HG02885 (cell line): ENCODE measurements at regions not wholly inside any gene's neighbourhood (a gene's known extent, or its start where the extent isn't known, plus 50 kb on each side); places are given as distances from the start of the nearest gene placed in this dataset.
"Not testable (repeated sequence)": the region's sequence is repeated elsewhere in the genome, so short reads cannot be mapped to it uniquely, and the experiment has no call there.

ENCODE experiments used
- ATAC-seq: cut with Tn5 transposase; IDR thresholded peaks from one replicate; pipeline ENCODE4 v1.9.1; 2021; ENCODE audit warnings: mild to moderate bottlenecking; ENCODE audit not compliant: unreplicated experiment, poor library complexity

- ATAC-seq = no peak
These were observed 226.2 kb downstream of the ERMARD start for GRCh38 chr6:169977434-169978265.

DNA sequence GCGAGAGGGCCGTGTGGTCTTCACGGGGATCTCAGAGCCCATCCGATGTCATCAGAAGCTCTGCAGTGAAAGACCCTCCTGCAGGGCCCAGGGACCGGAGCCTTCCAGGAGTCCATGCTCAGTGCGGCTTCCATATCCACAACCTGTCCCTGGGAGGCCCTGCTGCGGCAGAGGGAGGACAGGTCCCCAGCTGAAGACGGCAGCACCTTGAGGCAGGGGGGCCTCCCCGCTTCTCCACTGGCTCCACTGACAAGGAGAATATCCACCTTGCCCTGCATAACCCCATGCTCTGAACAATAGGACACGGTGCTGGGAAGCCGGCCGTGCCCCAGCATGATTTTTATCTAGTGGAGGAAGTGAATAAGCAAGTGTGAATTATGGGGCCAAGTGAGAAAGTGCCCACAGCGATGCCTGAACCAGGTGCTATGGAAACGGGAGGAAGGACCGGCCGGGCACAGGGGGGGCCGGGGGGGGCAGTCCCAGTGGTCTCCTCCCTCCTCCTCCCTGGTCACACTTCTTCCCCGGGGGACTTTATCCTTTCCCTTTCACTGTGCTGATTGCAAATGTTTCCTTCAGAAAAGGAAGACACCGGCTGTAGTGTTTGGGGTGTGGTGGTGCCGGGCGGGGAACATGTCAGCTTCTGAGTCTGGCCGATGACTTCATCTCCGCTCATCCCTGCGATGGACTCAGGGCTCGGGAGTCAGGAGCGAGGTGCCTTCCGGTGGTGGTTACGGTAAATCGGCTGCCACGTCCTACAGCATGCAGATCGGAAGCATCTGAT, 225.1 kb downstream of the ERMARD start:
- ATAC-seq = no peak

DNA sequence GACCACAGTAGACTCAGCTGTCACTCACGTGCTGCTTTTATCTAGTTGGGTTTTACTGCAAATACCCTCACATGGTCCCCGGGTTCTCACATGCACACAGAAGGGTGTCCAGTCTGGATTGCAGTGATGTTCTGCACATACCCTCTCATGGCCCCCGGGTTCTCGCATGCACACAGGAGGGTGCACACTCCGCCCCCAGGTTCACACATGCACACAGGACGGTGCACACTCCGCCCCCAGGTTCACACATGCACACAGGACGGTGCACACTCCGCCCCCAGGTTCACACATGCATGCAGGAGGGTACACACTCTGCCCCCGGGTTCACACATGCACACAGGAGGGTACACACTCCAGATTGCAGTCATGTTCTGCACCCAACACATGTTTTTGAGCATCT, 224.3 kb downstream of the ERMARD start:
- ATAC-seq = no peak

GRCh38 chr6:169975286-169975685, 223.9 kb downstream of the ERMARD start:
- ATAC-seq = no peak

DNA sequence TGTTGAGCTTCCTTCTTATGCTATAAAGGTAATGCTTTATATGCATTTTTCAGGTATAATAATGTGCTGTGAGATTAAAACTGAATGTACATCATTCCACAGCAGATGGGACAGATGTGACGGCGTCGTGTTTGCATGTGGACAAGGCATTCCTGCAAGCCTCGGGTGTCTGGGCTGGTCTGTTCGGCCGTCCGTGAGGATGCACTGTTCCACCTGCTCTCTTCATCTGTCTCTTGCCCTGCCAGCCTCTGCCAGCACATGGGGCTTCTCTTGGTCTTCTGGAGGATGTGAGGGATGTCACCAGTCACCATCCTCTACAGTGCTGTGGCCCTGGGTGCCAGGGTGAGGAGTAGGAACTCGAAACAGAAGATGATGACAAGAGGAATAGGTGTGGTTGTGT, 223.2 kb downstream of the ERMARD start:
- no peak for ATAC-seq

DNA sequence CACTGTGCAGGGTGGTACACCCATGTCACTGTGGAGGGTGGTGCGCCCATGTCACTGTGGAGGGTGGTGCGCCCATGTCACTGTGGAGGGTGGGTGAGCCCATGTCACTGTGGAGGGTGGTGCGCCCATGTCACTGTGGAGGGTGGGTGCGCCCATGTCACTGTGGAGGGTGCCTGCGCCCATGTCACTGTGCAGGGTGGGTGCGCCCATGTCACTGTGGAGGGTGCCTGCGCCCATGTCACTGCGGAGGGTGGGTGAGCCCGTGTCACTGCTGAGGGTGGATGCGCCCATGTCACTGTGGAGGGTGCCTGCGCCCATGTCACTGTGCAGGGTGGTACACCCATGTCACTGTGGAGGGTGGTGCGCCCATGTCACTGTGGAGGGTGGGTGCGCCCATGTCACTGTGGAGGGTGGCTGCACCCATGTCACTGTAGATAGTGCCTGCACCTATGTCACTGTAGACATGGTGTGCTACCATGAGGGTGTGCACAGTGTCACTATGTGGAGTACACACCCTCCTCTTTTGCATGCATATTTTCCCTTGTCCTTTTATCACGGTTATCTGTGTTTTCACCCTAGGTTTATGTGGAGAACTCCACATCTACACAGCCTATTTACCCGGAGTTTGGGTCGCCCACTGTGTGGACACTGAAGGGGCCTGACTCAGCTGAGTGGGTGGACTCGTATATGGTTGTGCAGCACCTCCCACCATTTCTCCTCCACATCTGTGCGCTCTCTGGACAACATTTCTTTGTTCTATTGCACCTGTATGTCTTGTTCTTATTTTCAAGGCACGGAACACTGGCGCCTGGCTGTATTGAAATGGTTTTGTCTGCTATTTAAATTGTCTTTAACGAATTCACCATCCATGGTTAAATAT, 222.4 kb downstream of the ERMARD start:
- ATAC-seq = not testable (repeated sequence)

GRCh38 chr6:169972736-169973135, 221.3 kb downstream of the ERMARD start:
- no peak for ATAC-seq

DNA sequence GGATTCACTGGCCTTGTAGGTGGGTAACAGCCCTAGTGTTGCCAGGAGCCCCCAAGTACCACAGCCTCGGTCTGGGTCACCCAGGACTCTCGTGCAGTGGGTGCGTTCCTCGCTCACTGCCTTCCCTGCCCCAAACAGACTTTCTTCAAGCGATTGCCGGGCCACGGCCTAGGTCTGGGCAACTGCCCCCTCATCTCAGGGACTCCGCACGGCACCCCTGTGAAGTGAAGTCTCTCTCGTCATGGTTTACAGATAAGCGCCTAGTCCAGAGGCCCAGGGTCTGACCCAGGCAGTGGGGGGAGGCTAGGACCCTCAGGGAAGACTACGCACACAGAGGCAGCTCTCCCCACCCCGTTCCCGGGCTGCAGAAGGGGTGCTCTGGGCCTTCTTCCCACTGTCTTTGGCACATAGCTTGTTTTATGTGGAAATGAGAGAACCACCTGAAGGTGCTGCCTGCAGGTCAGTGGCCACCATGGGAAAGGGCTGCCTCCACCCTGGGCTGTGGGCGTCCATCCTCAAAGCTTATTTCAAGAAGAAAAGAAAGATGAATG, 220.8 kb downstream of the ERMARD start:
- ATAC-seq = no peak

- ATAC-seq = no peak
These were observed 219.8 kb downstream of the ERMARD start for GRCh38 chr6:169971081-169971861.

GRCh38 chr6:169970306-169970988, 219.0 kb downstream of the ERMARD start:
- ATAC-seq = no peak

DNA sequence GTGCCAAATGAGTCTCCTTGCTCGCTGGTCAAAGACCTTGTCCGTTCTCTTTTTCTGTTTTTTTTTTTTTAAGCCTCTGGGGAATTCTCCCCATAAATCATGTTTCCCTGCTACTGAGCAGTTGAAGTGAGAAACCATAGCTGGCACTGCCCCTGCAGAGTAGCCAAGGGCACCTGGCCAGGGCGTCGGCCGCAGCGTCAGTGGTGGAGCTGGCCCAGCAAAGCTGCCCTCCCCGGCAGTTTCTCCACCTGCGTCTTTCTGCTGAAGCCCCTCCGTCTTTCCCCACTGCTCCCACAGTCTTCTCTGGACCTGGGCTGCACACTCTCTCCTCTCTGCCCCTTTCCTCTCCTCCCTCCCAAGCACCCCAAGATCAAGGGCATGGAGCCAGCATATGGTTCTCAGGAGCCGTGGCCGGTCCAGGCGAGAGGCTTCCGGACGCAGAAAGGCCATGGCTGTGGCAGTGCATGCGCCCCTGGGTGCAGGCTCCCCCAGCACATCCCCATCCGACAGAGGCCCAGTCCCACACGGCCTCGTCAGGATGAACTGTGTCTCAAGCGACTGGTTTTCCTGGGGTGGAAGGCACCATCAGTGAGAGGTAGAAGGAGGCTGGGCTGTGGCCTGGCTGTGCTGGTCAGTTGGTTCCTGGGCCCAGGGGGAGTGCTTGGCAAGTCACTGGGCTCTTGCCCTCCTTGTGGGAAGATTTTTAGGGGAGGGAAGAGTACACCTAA, 218.1 kb downstream of the ERMARD start:
- ATAC-seq = no peak

DNA sequence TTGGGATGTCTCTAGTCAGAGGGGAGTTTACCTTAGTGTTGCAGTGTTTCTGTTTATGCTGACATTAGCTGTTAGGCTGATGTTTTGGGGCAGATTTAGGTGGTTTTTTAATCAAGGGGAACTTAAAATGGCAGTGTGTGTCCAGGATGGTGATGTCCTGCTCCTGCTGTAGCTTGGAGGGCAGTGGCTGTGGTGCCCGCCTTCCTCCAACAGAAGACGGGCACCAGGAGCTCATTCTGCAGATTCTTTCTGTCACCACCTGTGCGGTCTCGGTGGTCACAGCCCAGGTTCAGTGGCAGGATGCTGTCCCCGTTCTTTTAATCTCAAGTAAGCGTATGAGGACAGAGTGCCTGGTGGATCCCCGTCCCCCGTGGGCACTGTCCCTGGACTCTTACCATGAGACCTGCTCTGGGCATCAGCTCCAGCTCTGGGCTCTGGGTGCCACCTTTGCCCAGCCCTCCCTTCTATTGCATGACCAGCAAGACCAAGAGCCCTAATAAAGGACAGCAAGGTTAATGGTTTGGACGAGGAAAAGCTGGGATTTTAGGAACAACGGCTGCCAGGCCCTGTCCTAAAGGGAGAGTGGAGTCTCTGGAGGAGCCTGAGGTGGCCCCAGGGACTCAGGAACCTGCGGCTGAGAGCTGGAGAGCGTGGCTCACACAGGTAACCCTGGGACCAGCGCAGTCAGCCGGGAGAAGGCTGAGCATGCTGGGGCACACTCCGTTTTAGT, 217.3 kb downstream of the ERMARD start:
- no peak for ATAC-seq

DNA sequence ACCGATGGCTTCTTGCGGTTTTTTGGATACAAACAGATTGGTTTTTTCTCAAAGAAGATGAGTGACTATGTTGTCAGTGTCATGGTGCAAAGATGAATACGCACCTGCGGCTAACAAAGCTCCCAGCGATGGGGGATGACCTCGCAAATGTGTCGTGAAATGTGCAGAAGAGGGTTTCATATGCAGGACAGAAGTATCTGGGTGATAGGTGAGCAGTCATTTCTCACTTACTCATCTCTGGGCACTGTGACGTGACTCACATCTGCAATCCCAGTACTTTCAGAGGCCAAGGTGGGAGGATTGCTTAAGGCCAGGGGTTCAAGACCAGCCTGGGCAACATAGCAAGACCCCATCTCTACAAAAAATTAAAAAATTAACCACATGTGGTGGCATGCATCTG, 216.3 kb downstream of the ERMARD start:
- no peak for ATAC-seq

DNA sequence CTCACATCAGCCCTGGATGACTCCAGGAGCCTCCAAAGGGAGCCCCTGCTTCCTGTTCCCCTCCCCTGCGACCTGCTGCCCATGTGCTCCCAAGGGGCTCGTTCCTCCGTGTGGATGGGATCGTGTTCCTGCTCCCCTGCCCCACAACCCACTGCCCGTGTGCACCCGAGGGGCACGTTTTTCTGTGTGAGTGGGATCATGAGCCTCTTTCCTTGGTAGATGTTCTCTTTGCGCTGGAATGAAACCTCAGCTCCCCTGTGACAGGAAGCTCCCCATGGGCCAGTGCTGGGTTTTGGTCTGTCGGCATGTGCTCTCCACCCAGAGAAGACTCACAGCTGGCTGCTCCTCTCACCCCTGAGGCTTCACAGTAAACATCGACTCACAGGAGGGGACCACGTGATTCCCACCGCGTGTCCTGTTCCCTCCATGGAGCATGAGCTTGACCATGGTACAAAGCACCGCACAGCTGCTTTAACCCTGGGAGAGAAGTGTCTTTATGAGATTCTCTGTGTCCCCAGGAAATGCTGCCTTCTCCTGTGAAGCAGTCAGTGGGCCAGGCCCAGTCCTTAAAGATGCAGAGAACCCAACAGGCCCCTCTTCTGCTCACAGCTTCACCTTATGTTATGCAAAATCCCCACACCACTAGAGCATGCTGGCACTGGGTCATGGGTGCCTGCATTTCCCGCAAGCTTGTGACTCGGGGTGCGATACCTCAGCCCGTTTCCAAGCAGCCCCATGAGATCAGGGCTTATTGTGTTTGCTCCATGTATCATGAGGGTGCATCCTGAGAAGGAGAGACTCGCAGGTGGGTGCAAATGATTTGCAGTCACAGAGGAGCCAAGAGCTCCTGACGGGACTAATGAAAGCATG, 215.1 kb downstream of the ERMARD start:
- ATAC-seq = no peak

DNA sequence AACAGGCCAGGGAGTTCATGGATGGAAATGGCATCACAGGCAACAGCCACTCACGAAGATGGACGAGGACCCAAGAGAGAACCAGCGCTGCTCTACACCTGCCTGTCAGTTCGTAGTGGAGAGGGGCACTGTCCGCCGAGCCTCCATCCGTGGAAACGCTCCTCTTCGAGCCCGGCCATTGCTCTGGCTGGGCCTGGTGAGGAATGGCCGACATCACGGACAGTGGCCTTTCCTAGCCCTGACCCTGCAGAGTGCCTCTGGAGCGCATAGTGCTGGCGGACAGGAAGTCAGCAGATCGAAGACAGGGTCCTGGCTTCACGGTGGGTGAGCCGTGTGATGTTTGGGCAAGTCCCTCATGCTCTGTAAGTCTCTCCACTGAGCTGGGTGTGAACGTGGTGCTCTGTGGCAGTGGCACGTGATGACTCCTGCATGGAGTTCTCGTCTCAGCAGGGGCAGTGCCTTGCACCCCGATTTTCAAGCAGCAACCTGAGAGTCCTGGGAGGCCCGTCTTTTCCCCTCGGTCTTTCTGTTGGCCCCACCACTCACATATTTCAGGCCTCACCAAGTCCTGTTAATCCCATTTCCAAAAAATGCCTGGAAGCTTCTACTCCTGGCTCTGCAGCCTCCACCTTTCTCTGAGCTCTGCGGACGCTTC, 214.4 kb downstream of the ERMARD start:
- no peak for ATAC-seq

GRCh38 chr6:169965239-169965638, 213.8 kb downstream of the ERMARD start:
- no peak for ATAC-seq
